ENCODE measurements at regions not wholly inside any gene's neighbourhood (a gene's known extent, or its start where the extent isn't known, plus 50 kb on each side); places are given as distances from the start of the nearest gene placed in this dataset.
"Not testable (repeated sequence)": the region's sequence is repeated elsewhere in the genome, so short reads cannot be mapped to it uniquely, and the experiment has no call there.

- not testable (repeated sequence) for H4K20me1 ChIP-seq (ENCODE audit: control insufficient read depth, insufficient read depth, insufficient read length); H2AK5ac ChIP-seq (ENCODE audit: insufficient read length, low read length); H3K27ac Mint-ChIP-seq; H4K8ac ChIP-seq (replicated peaks; ENCODE audit: insufficient read length, low read depth, low read length); H3K79me2 ChIP-seq (ENCODE audit: insufficient read depth, low read length); H3K56ac ChIP-seq (ENCODE audit: insufficient read length, low read depth, low read length); H3K9me3 Mint-ChIP-seq; H3K4ac ChIP-seq (ENCODE audit: low read depth, low read length); H3K27ac ChIP-seq (ENCODE audit: insufficient read length, low read depth, low read length); H3K23me2 ChIP-seq (ENCODE audit: insufficient read length, low read depth, low read length, poor library complexity, severe bottlenecking); H3K14ac ChIP-seq (ENCODE audit: insufficient read depth, low read length); H3K18ac ChIP-seq (ENCODE audit: insufficient read length, low read depth, low read length); H2BK12ac ChIP-seq (ENCODE audit: insufficient read length, low read depth, low read length); H3K23ac ChIP-seq (ENCODE audit: insufficient read length, low read depth, low read length); H4K91ac ChIP-seq (ENCODE audit: insufficient read length, low read depth, low read length); H2BK20ac ChIP-seq (ENCODE audit: low read depth, low read length, poor library complexity, severe bottlenecking); H3K27me3 Mint-ChIP-seq (ENCODE audit: low read depth); H3K4me2 ChIP-seq (ENCODE audit: insufficient read depth, insufficient read length, low read length); H3T11ph ChIP-seq (ENCODE audit: low read length); H2BK120ac ChIP-seq (ENCODE audit: low read depth, low read length, poor library complexity, severe bottlenecking); H3K36me3 Mint-ChIP-seq (ENCODE audit: insufficient read depth in 1 of 3, low read depth in 3 of 3); H4K5ac ChIP-seq (ENCODE audit: insufficient read length, low read depth, low read length); H3K4me1 ChIP-seq (ENCODE audit: insufficient read depth, low read length); H3K9me3 ChIP-seq (ENCODE audit: control insufficient read depth, low read depth, low read length); H2BK15ac ChIP-seq (ENCODE audit: low read depth, low read length); H3K9ac ChIP-seq (ENCODE audit: extremely low read depth, insufficient read length, low read length); H2AFZ ChIP-seq (ENCODE audit: low read length); DNase-seq; H3K4me3 Mint-ChIP-seq; H3K79me1 ChIP-seq (ENCODE audit: insufficient read depth, low read depth, low read length, poor library complexity, severe bottlenecking); H3K27me3 ChIP-seq (ENCODE audit: insufficient read depth, low read length); H2BK5ac ChIP-seq (ENCODE audit: insufficient read length, low read length)
- H3K4me1 Mint-ChIP-seq, result peaks cover 20 to 23% of the 10 kb centered on the region in 2 experiments
- no CpG with 5 or more reads among the region's 3 CpGs for WGBS (ENCODE audit: extremely low coverage, insufficient read length, low lambda C conversion rate)
Observed at GRCh38 chr12:14236641-14237040, 128.8 kb upstream of the ATF7IP start.
